Activated gamma-delta T cell treated with anti-CD3 and anti-CD28 coated beads, Interleukin-2, amount 50 U/mL, for 16 hours (primary cell): ENCODE measurements at regions not wholly inside any gene's neighbourhood (a gene's known extent, or its start where the extent isn't known, plus 50 kb on each side); places are given as distances from the start of the nearest gene placed in this dataset.

Experiments used
- DNase-seq: peaks from one replicate; pipeline ENCODE4 v3.0.0-alpha.2; 2020; ENCODE audit warnings: low read depth

- no peak for DNase-seq
Observed at GRCh38 chrX:33465137-33465536, 253.8 kb upstream of the DMD start.

- DNase-seq, result no peak
Observed at GRCh38 chrX:33457102-33457501, 245.8 kb upstream of the DMD start.

GRCh38 chrX:33447285-33447684 lies 235.9 kb upstream of the DMD start:
- no peak for DNase-seq

- DNase-seq, result peak; percentile 20
Observed at GRCh38 chrX:33434256-33435092, 223.1 kb upstream of the DMD start.

GRCh38 chrX:33416273-33416805 lies 205.0 kb upstream of the DMD start:
- no peak for DNase-seq

GRCh38 chrX:33415459-33415858 lies 204.1 kb upstream of the DMD start:
- no peak for DNase-seq

- no peak for DNase-seq
Observed at GRCh38 chrX:33385546-33385945, 174.2 kb upstream of the DMD start.

GRCh38 chrX:33379839-33380238 lies 168.5 kb upstream of the DMD start:
- no peak for DNase-seq

- DNase-seq, result no peak
Observed at GRCh38 chrX:33357606-33358005, 146.3 kb upstream of the DMD start.

- DNase-seq, result no peak
Observed at GRCh38 chrX:33339219-33339618, 127.9 kb upstream of the DMD start.

GRCh38 chrX:33336783-33337182 lies 125.4 kb upstream of the DMD start:
- DNase-seq, result no peak

GRCh38 chrX:33333271-33333670 lies 121.9 kb upstream of the DMD start:
- no peak for DNase-seq

- no peak for DNase-seq
Observed at GRCh38 chrX:33330798-33331197, 119.4 kb upstream of the DMD start.

- DNase-seq, result no peak
Observed at GRCh38 chrX:33324099-33324498, 112.8 kb upstream of the DMD start.

- no peak for DNase-seq
Observed at GRCh38 chrX:33307911-33308354, 96.6 kb upstream of the DMD start.

GRCh38 chrX:33298622-33299021 lies 87.3 kb upstream of the DMD start:
- no peak for DNase-seq

GRCh38 chrX:33285550-33285949 lies 74.2 kb upstream of the DMD start:
- no peak for DNase-seq

- DNase-seq, result no peak
Observed at GRCh38 chrX:33277046-33277445, 65.7 kb upstream of the DMD start.

- no peak for DNase-seq
Observed at GRCh38 chrX:33273535-33273934, 62.2 kb upstream of the DMD start.

- no peak for DNase-seq
Observed at GRCh38 chrX:33272986-33273385, 61.6 kb upstream of the DMD start.
